ENCODE measurements at regions not wholly inside any gene's neighbourhood (a gene's known extent, or its start where the extent isn't known, plus 50 kb on each side); places are given as distances from the start of the nearest gene placed in this dataset.

GRCh38 chr5:164300295-164300694 is 794.9 kb downstream of the MAT2B start:
- peaks cover 6% of the 10 kb centered on the region for H3K4me1 Mint-ChIP-seq
- H3K27me3 Mint-ChIP-seq (ENCODE audit: insufficient read depth) = no peaks in the 10 kb centered on the region
- Histone ChIP-seq H3K4me3 (ENCODE audit: low read length) (no peak overlapping the region), H3K27ac (ENCODE audit: low read depth, low read length) (no peak overlapping the region), H3K9me3 (ENCODE audit: control insufficient read depth, low read length) (no peaks in the 10 kb centered on the region), H3K9ac (ENCODE audit: extremely low read depth, low read length, poor library complexity, severe bottlenecking) (no peak overlapping the region), H3K36me3 (ENCODE audit: control insufficient read depth, insufficient read depth, low read length) (no peaks in the 10 kb centered on the region), H3K4me1 (ENCODE audit: control insufficient read depth, insufficient read depth, low read length) (no peaks in the 10 kb centered on the region), H3K27me3 (ENCODE audit: control insufficient read depth, insufficient read depth, low read length, poor library complexity, severe bottlenecking) (no peaks in the 10 kb centered on the region)
- no peaks in the 10 kb centered on the region for H3K9me3 Mint-ChIP-seq
- no peak for TF ChIP-seq CTCF (conservative IDR thresholded peaks at IDR 0.05)
- no peak overlapping the region for H3K4me3 Mint-ChIP-seq
- no peak overlapping the region for H3K27ac Mint-ChIP-seq
- no peak for DNase-seq
- no peaks in the 10 kb centered on the region for H3K36me3 Mint-ChIP-seq (ENCODE audit: low read depth)

DNA sequence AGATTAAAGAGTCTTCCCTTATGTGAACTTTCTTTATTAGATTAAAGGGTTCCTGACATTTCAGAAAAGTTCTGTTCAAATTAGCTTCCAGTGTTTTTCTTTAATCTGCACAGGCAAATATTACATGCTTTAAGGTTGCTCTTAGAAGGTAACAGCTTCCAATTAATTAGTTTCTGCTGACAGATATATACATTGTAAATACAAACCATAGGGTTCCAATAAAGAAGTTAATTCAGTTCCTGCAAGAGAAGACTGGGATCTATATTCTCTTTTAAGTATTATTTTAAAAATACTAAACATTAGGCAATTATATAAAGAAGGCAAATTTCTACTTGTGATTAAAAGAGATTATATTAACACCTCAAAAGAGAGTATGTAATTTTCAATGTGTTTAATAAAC is 795.7 kb downstream of the MAT2B start:
- Histone ChIP-seq H3K27ac (ENCODE audit: low read depth, low read length) (no peak overlapping the region), H3K9ac (ENCODE audit: extremely low read depth, low read length, poor library complexity, severe bottlenecking) (no peak overlapping the region), H3K4me1 (ENCODE audit: control insufficient read depth, insufficient read depth, low read length) (no peaks in the 10 kb centered on the region), H3K4me3 (ENCODE audit: low read length) (no peak overlapping the region), H3K27me3 (ENCODE audit: control insufficient read depth, insufficient read depth, low read length, poor library complexity, severe bottlenecking) (no peaks in the 10 kb centered on the region), H3K36me3 (ENCODE audit: control insufficient read depth, insufficient read depth, low read length) (no peaks in the 10 kb centered on the region), H3K9me3 (ENCODE audit: control insufficient read depth, low read length) (no peaks in the 10 kb centered on the region)
- H3K4me3 Mint-ChIP-seq = no peak overlapping the region
- no peak for TF ChIP-seq CTCF (conservative IDR thresholded peaks at IDR 0.05)
- no peaks in the 10 kb centered on the region for H3K27me3 Mint-ChIP-seq (ENCODE audit: insufficient read depth)
- H3K36me3 Mint-ChIP-seq (ENCODE audit: low read depth) = no peaks in the 10 kb centered on the region
- H3K27ac Mint-ChIP-seq = no peak overlapping the region
- no peak for DNase-seq
- H3K9me3 Mint-ChIP-seq = no peaks in the 10 kb centered on the region
- H3K4me1 Mint-ChIP-seq = peaks cover 6% of the 10 kb centered on the region

DNA sequence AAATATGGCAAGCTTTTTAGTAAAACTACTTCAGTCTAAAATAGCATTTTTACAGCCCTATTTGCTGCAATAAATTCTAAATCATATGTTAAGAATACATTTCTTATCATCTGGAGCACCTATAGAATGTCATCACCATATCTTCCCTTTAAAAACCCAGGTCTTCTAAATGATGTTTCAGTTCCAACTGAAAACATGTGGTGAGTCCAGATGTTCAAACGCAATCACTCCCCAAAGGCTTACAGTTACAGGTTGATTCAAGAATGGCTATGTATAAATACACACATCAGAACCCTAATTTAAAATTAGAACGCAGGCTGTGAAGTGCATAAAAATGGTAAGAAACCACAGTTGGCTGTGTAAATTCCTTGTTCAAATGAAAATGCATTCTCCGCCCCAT is 796.3 kb downstream of the MAT2B start:
- no peak overlapping the region for H3K27ac ChIP-seq (ENCODE audit: low read depth, low read length)
- no peak for DNase-seq
- H3K9ac ChIP-seq (ENCODE audit: extremely low read depth, low read length, poor library complexity, severe bottlenecking) = no peak overlapping the region
- Mint-ChIP-seq H3K36me3 (ENCODE audit: low read depth) (no peaks in the 10 kb centered on the region), H3K27me3 (ENCODE audit: insufficient read depth) (no peaks in the 10 kb centered on the region), H3K4me3 (no peak overlapping the region), H3K9me3 (no peaks in the 10 kb centered on the region), H3K27ac (no peak overlapping the region), H3K4me1 (peaks cover 3% of the 10 kb centered on the region)
- no peaks in the 10 kb centered on the region for H3K27me3 ChIP-seq (ENCODE audit: control insufficient read depth, insufficient read depth, low read length, poor library complexity, severe bottlenecking)
- WGBS, 2 experiments (ENCODE audit: insufficient coverage in 1 of 2, insufficient read length in 1 of 2) = 91% methylated on average over 3 of the region's 3 CpGs; no CpG with 5 or more reads in 1 of the 2 experiments
- no peaks in the 10 kb centered on the region for H3K4me1 ChIP-seq (ENCODE audit: control insufficient read depth, insufficient read depth, low read length)
- H3K36me3 ChIP-seq (ENCODE audit: control insufficient read depth, insufficient read depth, low read length) = no peaks in the 10 kb centered on the region
- no peak overlapping the region for H3K4me3 ChIP-seq (ENCODE audit: low read length)
- no peaks in the 10 kb centered on the region for H3K9me3 ChIP-seq (ENCODE audit: control insufficient read depth, low read length)
- no peak for TF ChIP-seq CTCF (conservative IDR thresholded peaks at IDR 0.05)

All from endodermal cell (in vitro differentiated cells).